Neural cell (in vitro differentiated cells): ENCODE measurements at regions not wholly inside any gene's neighbourhood (a gene's known extent, or its start where the extent isn't known, plus 50 kb on each side); places are given as distances from the start of the nearest gene placed in this dataset.

ENCODE experiments used
- H2AFZ ChIP-seq: fragments of 200-600, 300-800 bp; sonication (generic), shearing (Covaris generic); 2 replicates; pipeline ENCODE4 v1.6.0; 2014; ENCODE audit warnings: low read depth, mild to moderate bottlenecking, antibody characterized with exemption, low read length, moderate library complexity
- H3F3A ChIP-seq: fragments of 200-600 bp; shearing (Covaris generic); 2 replicates; pipeline ENCODE4 v1.6.1; 2016; ENCODE audit warnings: mild to moderate bottlenecking, moderate library complexity, mixed read lengths, antibody characterized with exemption, low read length; ENCODE audit not compliant: insufficient read depth, poor library complexity, severe bottlenecking
- H3K27ac ChIP-seq: fragments of 200-600, 300-800 bp; sonication (generic), shearing (Covaris generic); 2 replicates; pipeline ENCODE4 v1.5.1; 2014; ENCODE audit warnings: mild to moderate bottlenecking, low read length, moderate library complexity
- H3K27me3 ChIP-seq: fragments of 300-800, 200-600 bp; sonication (generic), shearing (Covaris generic); 2 replicates; pipeline ENCODE4 v1.6.0; 2014; ENCODE audit warnings: mild to moderate bottlenecking, low read depth, low read length, moderate library complexity; ENCODE audit not compliant: insufficient read depth
- H3K36me3 ChIP-seq: fragments of 300-800, 200-600 bp; sonication (generic), shearing (Covaris generic); 2 replicates; pipeline ENCODE4 v1.5.1; 2014; ENCODE audit warnings: mild to moderate bottlenecking, antibody characterized with exemption, low read length, moderate library complexity; ENCODE audit not compliant: insufficient read depth
- H3K4me2 ChIP-seq: fragments of 300-800, 200-600 bp; sonication (generic), shearing (Covaris generic); 2 replicates; pipeline ENCODE4 v1.6.0; 2014; ENCODE audit warnings: mild to moderate bottlenecking, low read length
- H3K4me3 ChIP-seq: fragments of 300-800, 200-600 bp; sonication (generic), shearing (Covaris generic); 2 replicates; pipeline ENCODE4 v1.5.1; 2014; ENCODE audit warnings: mild to moderate bottlenecking, low read length, moderate library complexity
- H3K79me2 ChIP-seq: fragments of 200-600 bp; shearing (Covaris generic); replicated peaks from 2 replicates; pipeline ENCODE4 v1.6.0; 2014; ENCODE audit warnings: mild to moderate bottlenecking, low read length, moderate library complexity; ENCODE audit not compliant: insufficient read depth
- H3K9ac ChIP-seq: fragments of 300-800, 200-600 bp; sonication (generic), shearing (Covaris generic); 2 replicates; pipeline ENCODE4 v1.6.1; 2016; ENCODE audit warnings: mild to moderate bottlenecking, low read length, mixed read lengths
- H3K9me2 ChIP-seq: fragments of 200-600 bp; shearing (Covaris generic); 2 replicates; pipeline ENCODE4 v1.6.1; 2016; ENCODE audit warnings: mild to moderate bottlenecking, low read length, mixed read lengths; ENCODE audit not compliant: insufficient read depth
- H3K9me3 ChIP-seq: fragments of 200-600, 300-800 bp; sonication (generic), shearing (Covaris generic); 2 replicates; pipeline ENCODE4 v1.6.1; 2016; ENCODE audit warnings: mild to moderate bottlenecking, mixed run types, low read length, moderate library complexity, mixed read lengths
- H4K20me1 ChIP-seq: fragments of 200-600 bp; shearing (Covaris generic); 2 replicates; pipeline ENCODE4 v1.6.1; 2016; ENCODE audit warnings: mild to moderate bottlenecking, mixed run types; ENCODE audit not compliant: insufficient read depth
- EP300 ChIP-seq: fragments of 450-650 bp; conservative IDR thresholded peaks from 2 replicates; pipeline ENCODE4 v1.6.1; 2014; ENCODE audit warnings: antibody characterized with exemption, mild to moderate bottlenecking, moderate library complexity; ENCODE audit not compliant: poor library complexity, severe bottlenecking
- EZH2 ChIP-seq: fragments of 200-600, 300-800 bp; shearing (Covaris generic), sonication (generic); IDR thresholded peaks from 2 replicates; pipeline ENCODE4 v1.6.1; 2014; ENCODE audit warnings: antibody characterized with exemption, low read length, borderline replicate concordance, mild to moderate bottlenecking; ENCODE audit not compliant: insufficient read depth, poor library complexity, severe bottlenecking
- MXI1 ChIP-seq: fragments of 450-650 bp; conservative IDR thresholded peaks from 2 replicates; pipeline ENCODE4 v1.6.1; 2014; ENCODE audit warnings: antibody characterized with exemption, mild to moderate bottlenecking; ENCODE audit not compliant: poor library complexity, severe bottlenecking
- POLR2AphosphoS5 ChIP-seq: IDR thresholded peaks from 2 replicates; pipeline ENCODE4 v1.6.1; 2012
- RAD21 ChIP-seq: fragments of 450-650 bp; conservative IDR thresholded peaks from 2 replicates; pipeline ENCODE4 v1.6.1; 2014; ENCODE audit warnings: antibody characterized with exemption, mild to moderate bottlenecking, moderate library complexity
- SMC3 ChIP-seq: fragments of 450-650 bp; conservative IDR thresholded peaks from 2 replicates; pipeline ENCODE4 v1.6.1; 2014; ENCODE audit warnings: antibody characterized with exemption, mild to moderate bottlenecking, moderate library complexity; ENCODE audit not compliant: poor library complexity
- TAF1 ChIP-seq: IDR thresholded peaks from 2 replicates; pipeline ENCODE4 v1.6.1; 2012; ENCODE audit warnings: low read depth
- TF ChIP-seq, protein P1 (sequence below): IDR thresholded peaks from 2 replicates; pipeline ENCODE4 v1.6.1; 2012; ENCODE audit warnings: borderline replicate concordance
- TF ChIP-seq, protein P2 (sequence below): fragments of 450-650 bp; IDR thresholded peaks from 2 replicates; pipeline ENCODE4 v1.5.1; 2014; ENCODE audit warnings: antibody characterized with exemption, mild to moderate bottlenecking, moderate library complexity; ENCODE audit not compliant: poor library complexity, severe bottlenecking

DNA sequence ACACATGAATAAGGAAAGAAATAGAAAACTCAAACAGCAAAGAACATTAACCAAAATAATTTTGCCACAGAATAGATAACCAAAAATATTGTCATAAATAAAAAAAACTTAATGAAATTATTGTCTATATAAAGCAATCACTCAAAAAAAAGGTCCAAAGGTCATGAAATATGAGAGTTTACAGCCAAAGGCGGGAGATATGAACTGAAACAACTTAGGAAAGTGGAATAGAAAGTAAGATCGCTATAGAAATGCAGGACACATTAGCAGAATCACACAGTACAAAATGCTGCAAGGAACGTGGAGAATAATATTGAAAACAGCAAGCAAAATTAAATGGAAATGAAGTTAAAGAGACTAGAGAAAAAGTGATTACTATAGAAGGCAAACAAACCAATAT is 375.0 kb upstream of the ARHGEF26 start:
- H3K27me3 ChIP-seq, result no peaks in the 10 kb centered on the region
- H4K20me1 ChIP-seq, result no peaks in the 10 kb centered on the region
- H3K27ac ChIP-seq, result no peak overlapping the region
- H3K4me2 ChIP-seq, result no peak overlapping the region
- H3K9ac ChIP-seq, result no peak overlapping the region
- H3K4me3 ChIP-seq, result no peak overlapping the region
- no peak overlapping the region for H2AFZ ChIP-seq
- no peaks in the 10 kb centered on the region for H3K36me3 ChIP-seq
- no peak for TF ChIP-seq RAD21
- TF ChIP-seq, protein P1, sequence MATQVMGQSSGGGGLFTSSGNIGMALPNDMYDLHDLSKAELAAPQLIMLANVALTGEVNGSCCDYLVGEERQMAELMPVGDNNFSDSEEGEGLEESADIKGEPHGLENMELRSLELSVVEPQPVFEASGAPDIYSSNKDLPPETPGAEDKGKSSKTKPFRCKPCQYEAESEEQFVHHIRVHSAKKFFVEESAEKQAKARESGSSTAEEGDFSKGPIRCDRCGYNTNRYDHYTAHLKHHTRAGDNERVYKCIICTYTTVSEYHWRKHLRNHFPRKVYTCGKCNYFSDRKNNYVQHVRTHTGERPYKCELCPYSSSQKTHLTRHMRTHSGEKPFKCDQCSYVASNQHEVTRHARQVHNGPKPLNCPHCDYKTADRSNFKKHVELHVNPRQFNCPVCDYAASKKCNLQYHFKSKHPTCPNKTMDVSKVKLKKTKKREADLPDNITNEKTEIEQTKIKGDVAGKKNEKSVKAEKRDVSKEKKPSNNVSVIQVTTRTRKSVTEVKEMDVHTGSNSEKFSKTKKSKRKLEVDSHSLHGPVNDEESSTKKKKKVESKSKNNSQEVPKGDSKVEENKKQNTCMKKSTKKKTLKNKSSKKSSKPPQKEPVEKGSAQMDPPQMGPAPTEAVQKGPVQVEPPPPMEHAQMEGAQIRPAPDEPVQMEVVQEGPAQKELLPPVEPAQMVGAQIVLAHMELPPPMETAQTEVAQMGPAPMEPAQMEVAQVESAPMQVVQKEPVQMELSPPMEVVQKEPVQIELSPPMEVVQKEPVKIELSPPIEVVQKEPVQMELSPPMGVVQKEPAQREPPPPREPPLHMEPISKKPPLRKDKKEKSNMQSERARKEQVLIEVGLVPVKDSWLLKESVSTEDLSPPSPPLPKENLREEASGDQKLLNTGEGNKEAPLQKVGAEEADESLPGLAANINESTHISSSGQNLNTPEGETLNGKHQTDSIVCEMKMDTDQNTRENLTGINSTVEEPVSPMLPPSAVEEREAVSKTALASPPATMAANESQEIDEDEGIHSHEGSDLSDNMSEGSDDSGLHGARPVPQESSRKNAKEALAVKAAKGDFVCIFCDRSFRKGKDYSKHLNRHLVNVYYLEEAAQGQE, result no peak
- TF ChIP-seq MXI1, result no peak
- no peak for TF ChIP-seq TAF1
- no peak for TF ChIP-seq EZH2
- TF ChIP-seq SMC3, result no peak
- no peak for TF ChIP-seq EP300
- TF ChIP-seq, protein P2, sequence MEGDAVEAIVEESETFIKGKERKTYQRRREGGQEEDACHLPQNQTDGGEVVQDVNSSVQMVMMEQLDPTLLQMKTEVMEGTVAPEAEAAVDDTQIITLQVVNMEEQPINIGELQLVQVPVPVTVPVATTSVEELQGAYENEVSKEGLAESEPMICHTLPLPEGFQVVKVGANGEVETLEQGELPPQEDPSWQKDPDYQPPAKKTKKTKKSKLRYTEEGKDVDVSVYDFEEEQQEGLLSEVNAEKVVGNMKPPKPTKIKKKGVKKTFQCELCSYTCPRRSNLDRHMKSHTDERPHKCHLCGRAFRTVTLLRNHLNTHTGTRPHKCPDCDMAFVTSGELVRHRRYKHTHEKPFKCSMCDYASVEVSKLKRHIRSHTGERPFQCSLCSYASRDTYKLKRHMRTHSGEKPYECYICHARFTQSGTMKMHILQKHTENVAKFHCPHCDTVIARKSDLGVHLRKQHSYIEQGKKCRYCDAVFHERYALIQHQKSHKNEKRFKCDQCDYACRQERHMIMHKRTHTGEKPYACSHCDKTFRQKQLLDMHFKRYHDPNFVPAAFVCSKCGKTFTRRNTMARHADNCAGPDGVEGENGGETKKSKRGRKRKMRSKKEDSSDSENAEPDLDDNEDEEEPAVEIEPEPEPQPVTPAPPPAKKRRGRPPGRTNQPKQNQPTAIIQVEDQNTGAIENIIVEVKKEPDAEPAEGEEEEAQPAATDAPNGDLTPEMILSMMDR, result no peak
- no peak for TF ChIP-seq POLR2AphosphoS5
- no peaks in the 10 kb centered on the region for H3K9me2 ChIP-seq
- no peaks in the 10 kb centered on the region for H3K9me3 ChIP-seq
- no peaks in the 10 kb centered on the region for H3K79me2 ChIP-seq
- no peaks in the 10 kb centered on the region for H3F3A ChIP-seq

DNA sequence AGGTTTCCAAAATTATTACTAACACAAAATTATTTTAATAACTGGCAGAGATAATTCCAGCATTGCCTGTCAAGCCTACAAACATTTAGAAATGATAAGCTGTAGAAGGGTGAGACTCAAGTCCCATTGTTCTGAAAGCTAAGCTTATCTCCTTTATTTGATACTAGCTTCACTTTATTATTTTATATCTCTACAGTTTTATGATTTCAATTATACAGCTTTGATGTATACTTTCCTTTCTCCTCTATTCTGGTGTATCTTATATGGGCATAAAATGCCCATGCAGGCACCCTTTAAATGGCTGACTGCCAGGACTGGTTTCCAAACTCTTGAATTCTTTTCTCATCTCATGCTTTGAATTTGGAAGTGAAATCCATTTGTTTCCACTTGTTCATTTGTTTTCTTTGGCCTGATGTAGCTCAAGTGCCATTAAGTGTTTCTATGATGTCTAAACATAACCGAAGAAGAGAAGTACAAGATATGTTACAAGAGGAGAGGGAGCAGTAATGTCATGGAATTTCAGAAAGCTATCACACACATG is 372.1 kb upstream of the ARHGEF26 start:
- Histone ChIP-seq H3K9me3 (no peaks in the 10 kb centered on the region), H3K9ac (no peak overlapping the region), H3K4me2 (no peak overlapping the region), H2AFZ (no peak overlapping the region), H3K4me3 (no peak overlapping the region), H4K20me1 (no peaks in the 10 kb centered on the region), H3K27me3 (no peaks in the 10 kb centered on the region), H3K36me3 (no peaks in the 10 kb centered on the region), H3F3A (no peaks in the 10 kb centered on the region), H3K9me2 (no peaks in the 10 kb centered on the region), H3K79me2 (no peaks in the 10 kb centered on the region), H3K27ac (no peak overlapping the region)
- no peak for TF ChIP-seq EP300
- TF ChIP-seq, protein P1, result no peak
- no peak for TF ChIP-seq TAF1
